Activated T-cell treated with anti-CD3 and anti-CD28 coated beads, Interleukin-2, amount 50 U/mL, for 24 hours (primary cell): ENCODE measurements at regions not wholly inside any gene's neighbourhood (a gene's known extent, or its start where the extent isn't known, plus 50 kb on each side); places are given as distances from the start of the nearest gene placed in this dataset.

Experiments used
- DNase-seq: peaks from one replicate; pipeline ENCODE4 v3.0.0-alpha.2; 2020
- H3K27ac Mint-ChIP-seq: 2 replicates; pipeline ENCODE4 v1.8.0; 2020; ENCODE audit warnings: mild to moderate bottlenecking, mixed read lengths
- H3K27me3 Mint-ChIP-seq: 2 replicates; pipeline ENCODE4 v1.8.0; 2020; ENCODE audit warnings: mixed read lengths
- H3K36me3 Mint-ChIP-seq: 2 replicates; pipeline ENCODE4 v1.8.0; 2020; ENCODE audit warnings: low read depth, mixed read lengths
- H3K4me1 Mint-ChIP-seq: 2 replicates; pipeline ENCODE4 v1.8.0; 2020; ENCODE audit warnings: low read depth, mixed read lengths
- H3K4me3 Mint-ChIP-seq: 2 replicates; pipeline ENCODE4 v1.8.0; 2020; ENCODE audit warnings: mild to moderate bottlenecking, moderate library complexity, mixed read lengths
- H3K9me3 Mint-ChIP-seq: 2 replicates; pipeline ENCODE4 v1.8.0; 2020; ENCODE audit warnings: mixed read lengths

GRCh38 chr3:113084777-113085176 lies 94.0 kb downstream of the GTPBP8 start:
- H3K4me3 Mint-ChIP-seq, result no peak overlapping the region
- H3K27me3 Mint-ChIP-seq, result no peaks in the 10 kb centered on the region
- no peak overlapping the region for H3K27ac Mint-ChIP-seq
- peaks cover 4% of the 10 kb centered on the region for H3K4me1 Mint-ChIP-seq
- no peak for DNase-seq
- H3K36me3 Mint-ChIP-seq, result peaks cover 17% of the 10 kb centered on the region
- no peaks in the 10 kb centered on the region for H3K9me3 Mint-ChIP-seq

- Mint-ChIP-seq H3K27ac (no peak overlapping the region), H3K4me1 (peaks cover 4% of the 10 kb centered on the region), H3K9me3 (no peaks in the 10 kb centered on the region), H3K27me3 (no peaks in the 10 kb centered on the region), H3K36me3 (peaks cover 19% of the 10 kb centered on the region), H3K4me3 (no peak overlapping the region)
- no peak for DNase-seq
These were observed 96.0 kb downstream of the GTPBP8 start for GRCh38 chr3:113086560-113087461.

GRCh38 chr3:113088616-113089015 lies 97.8 kb downstream of the GTPBP8 start:
- H3K36me3 Mint-ChIP-seq, result peaks cover 19% of the 10 kb centered on the region
- no peak overlapping the region for H3K27ac Mint-ChIP-seq
- no peaks in the 10 kb centered on the region for H3K9me3 Mint-ChIP-seq
- peaks cover 4% of the 10 kb centered on the region for H3K4me1 Mint-ChIP-seq
- H3K4me3 Mint-ChIP-seq, result no peak overlapping the region
- no peaks in the 10 kb centered on the region for H3K27me3 Mint-ChIP-seq
- no peak for DNase-seq

- Mint-ChIP-seq H3K36me3 (peaks cover 16% of the 10 kb centered on the region), H3K9me3 (no peaks in the 10 kb centered on the region), H3K27ac (no peak overlapping the region), H3K27me3 (no peaks in the 10 kb centered on the region), H3K4me3 (no peak overlapping the region), H3K4me1 (peaks cover 7% of the 10 kb centered on the region)
- no peak for DNase-seq
These were observed 100.6 kb downstream of the GTPBP8 start for GRCh38 chr3:113091417-113091816.

- H3K9me3 Mint-ChIP-seq, result no peaks in the 10 kb centered on the region
- DNase-seq, result no peak
- peaks cover 16% of the 10 kb centered on the region for H3K36me3 Mint-ChIP-seq
- H3K4me1 Mint-ChIP-seq, result peaks cover 3% of the 10 kb centered on the region
- no peaks in the 10 kb centered on the region for H3K27me3 Mint-ChIP-seq
- no peak overlapping the region for H3K4me3 Mint-ChIP-seq
- H3K27ac Mint-ChIP-seq, result no peak overlapping the region
These were observed 102.0 kb downstream of the GTPBP8 start for GRCh38 chr3:113092746-113093145.

- DNase-seq, result no peak
- Mint-ChIP-seq H3K9me3 (no peaks in the 10 kb centered on the region), H3K4me3 (no peak overlapping the region), H3K4me1 (peaks cover 3% of the 10 kb centered on the region), H3K27me3 (no peaks in the 10 kb centered on the region), H3K27ac (no peak overlapping the region), H3K36me3 (peaks cover 3% of the 10 kb centered on the region)
These were observed 103.8 kb downstream of the GTPBP8 start for GRCh38 chr3:113094337-113095221.

- DNase-seq, result no peak
- no peaks in the 10 kb centered on the region for H3K9me3 Mint-ChIP-seq
- peaks cover 3% of the 10 kb centered on the region for H3K4me1 Mint-ChIP-seq
- H3K4me3 Mint-ChIP-seq, result no peak overlapping the region
- no peak overlapping the region for H3K27ac Mint-ChIP-seq
- H3K27me3 Mint-ChIP-seq, result no peaks in the 10 kb centered on the region
- H3K36me3 Mint-ChIP-seq, result no peaks in the 10 kb centered on the region
These were observed 105.6 kb downstream of the GTPBP8 start for GRCh38 chr3:113096188-113096892.

- Mint-ChIP-seq H3K27ac (no peak overlapping the region), H3K4me1 (peaks cover 3% of the 10 kb centered on the region), H3K9me3 (no peaks in the 10 kb centered on the region), H3K27me3 (no peaks in the 10 kb centered on the region), H3K4me3 (no peak overlapping the region), H3K36me3 (no peaks in the 10 kb centered on the region)
- no peak for DNase-seq
These were observed 107.2 kb downstream of the GTPBP8 start for GRCh38 chr3:113097960-113098447.

- Mint-ChIP-seq H3K27ac (no peak overlapping the region), H3K4me1 (peaks cover 4% of the 10 kb centered on the region), H3K4me3 (no peak overlapping the region), H3K27me3 (no peaks in the 10 kb centered on the region), H3K9me3 (no peaks in the 10 kb centered on the region), H3K36me3 (no peaks in the 10 kb centered on the region)
- DNase-seq, result no peak
These were observed 109.3 kb downstream of the GTPBP8 start for GRCh38 chr3:113100063-113100462.

- no peak overlapping the region for H3K4me3 Mint-ChIP-seq
- peaks cover 1% of the 10 kb centered on the region for H3K4me1 Mint-ChIP-seq
- DNase-seq, result no peak
- no peaks in the 10 kb centered on the region for H3K36me3 Mint-ChIP-seq
- H3K27ac Mint-ChIP-seq, result no peak overlapping the region
- H3K27me3 Mint-ChIP-seq, result no peaks in the 10 kb centered on the region
- no peaks in the 10 kb centered on the region for H3K9me3 Mint-ChIP-seq
These were observed 107.8 kb upstream of the BOC start for GRCh38 chr3:113103588-113103987.

- Mint-ChIP-seq H3K4me3 (no peak overlapping the region), H3K27me3 (no peaks in the 10 kb centered on the region), H3K36me3 (no peaks in the 10 kb centered on the region), H3K9me3 (no peaks in the 10 kb centered on the region), H3K27ac (no peak overlapping the region), H3K4me1 (peaks cover 4% of the 10 kb centered on the region)
- no peak for DNase-seq
These were observed 106.8 kb upstream of the BOC start for GRCh38 chr3:113104357-113105092.

- no peak overlapping the region for H3K4me3 Mint-ChIP-seq
- H3K9me3 Mint-ChIP-seq, result no peaks in the 10 kb centered on the region
- no peak overlapping the region for H3K27ac Mint-ChIP-seq
- H3K4me1 Mint-ChIP-seq, result peaks cover 7% of the 10 kb centered on the region
- no peaks in the 10 kb centered on the region for H3K36me3 Mint-ChIP-seq
- DNase-seq, result no peak
- H3K27me3 Mint-ChIP-seq, result no peaks in the 10 kb centered on the region
These were observed 106.3 kb upstream of the BOC start for GRCh38 chr3:113105093-113105449.

GRCh38 chr3:113105966-113106660 lies 105.2 kb upstream of the BOC start:
- Mint-ChIP-seq H3K27me3 (no peaks in the 10 kb centered on the region), H3K4me3 (no peak overlapping the region), H3K4me1 (peaks cover 12% of the 10 kb centered on the region), H3K9me3 (no peaks in the 10 kb centered on the region), H3K36me3 (no peaks in the 10 kb centered on the region), H3K27ac (no peak overlapping the region)
- no peak for DNase-seq
